ENCODE measurements at regions not wholly inside any gene's neighbourhood (a gene's known extent, or its start where the extent isn't known, plus 50 kb on each side); places are given as distances from the start of the nearest gene placed in this dataset.
A peak's percentile ranks its signal among the peaks of the same experiment; 100 is the strongest.

- no peak for DNase-seq
Measured at GRCh38 chr22:19621373-19622060, 92.8 kb upstream of the SEPTIN5 start.

DNA sequence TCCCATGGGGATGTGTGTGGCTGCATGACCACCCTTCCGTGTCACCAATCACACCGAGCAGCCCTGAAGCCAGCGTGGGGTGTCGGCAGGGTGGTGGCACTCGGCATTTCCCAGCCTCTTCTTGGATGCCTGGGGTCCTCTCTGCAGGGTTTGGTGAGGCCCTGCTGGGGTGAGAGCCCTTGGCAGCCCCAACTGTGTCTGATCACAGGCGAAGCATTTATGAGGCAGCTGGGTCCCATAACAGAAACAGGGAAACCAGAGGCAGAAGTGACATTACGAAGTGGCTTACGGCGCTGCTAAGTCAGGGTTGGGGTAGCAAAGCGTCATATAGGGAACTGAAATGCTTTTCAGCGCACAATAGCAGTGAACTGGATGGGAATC, 92.3 kb upstream of the SEPTIN5 start:
- DNase-seq = no peak

DNA sequence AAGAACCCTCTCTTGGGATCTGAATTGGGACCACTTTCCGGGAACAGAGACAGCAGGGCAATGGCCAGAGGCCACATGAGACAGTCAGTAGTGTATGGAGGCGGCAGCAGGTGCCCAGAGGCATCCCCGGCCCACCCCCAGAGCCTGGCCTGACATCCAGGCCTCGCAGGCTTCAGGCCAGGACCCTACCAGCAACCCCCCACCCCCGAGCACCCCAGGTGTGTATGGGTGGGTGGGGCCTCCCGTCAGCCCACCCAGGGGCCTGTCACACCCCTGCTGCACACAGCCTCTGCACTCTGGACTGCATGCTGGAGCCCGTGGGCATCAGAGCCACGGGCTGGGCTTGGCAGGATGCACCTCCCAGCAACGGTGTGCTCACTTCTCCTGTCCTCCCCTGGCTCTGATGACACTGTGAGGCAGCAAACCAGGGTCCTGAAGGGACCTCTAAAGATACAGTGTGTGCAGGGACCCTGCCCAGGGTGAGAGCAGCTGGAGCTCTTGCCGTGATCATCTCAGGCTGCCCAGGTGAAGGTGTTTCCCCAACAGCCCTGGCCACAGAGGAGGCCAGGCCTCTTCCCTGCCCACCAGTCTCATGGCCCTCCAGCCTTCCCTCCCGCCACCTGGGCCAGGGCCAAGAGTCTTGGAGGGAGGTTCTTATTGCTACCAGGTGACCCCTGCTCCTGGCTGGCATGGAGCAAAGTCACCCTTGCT, 88.8 kb upstream of the SEPTIN5 start:
- no peak for DNase-seq

DNA sequence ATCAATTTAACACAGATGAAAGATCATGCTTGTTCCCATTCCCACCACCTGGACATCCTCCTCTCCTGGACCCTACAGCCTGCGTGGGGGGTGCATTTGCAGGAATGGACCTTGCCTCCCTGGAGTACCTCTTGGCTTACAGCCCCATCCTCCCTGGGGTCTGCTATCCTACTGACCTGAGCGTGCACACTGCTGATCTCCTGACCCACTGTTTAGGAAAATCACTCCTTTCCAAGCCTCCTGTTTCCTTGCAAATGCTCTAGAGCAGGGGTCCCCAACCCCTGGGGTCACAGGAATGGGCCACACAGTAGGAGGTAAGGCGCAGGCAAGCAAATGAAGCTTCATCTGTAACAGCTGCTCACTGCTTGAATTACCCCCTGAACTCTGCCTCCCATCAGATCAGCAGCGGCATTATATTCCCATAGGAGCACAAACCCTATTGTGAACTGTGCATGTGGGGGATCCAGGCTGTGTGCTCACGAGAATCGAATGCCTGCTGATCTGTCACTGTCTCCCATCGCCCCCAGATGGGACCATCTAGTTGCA, 88.2 kb upstream of the SEPTIN5 start:
- no peak for DNase-seq

GRCh38 chr22:19626666-19627065, 87.6 kb upstream of the SEPTIN5 start:
- no peak for DNase-seq

- no peak for DNase-seq
Measured at GRCh38 chr22:19628038-19628776, 86.1 kb upstream of the SEPTIN5 start.

GRCh38 chr22:19629331-19629719, 85.0 kb upstream of the SEPTIN5 start:
- DNase-seq = no peak

- peak; percentile 75 for DNase-seq
Measured at GRCh38 chr22:19629720-19630419, 84.4 kb upstream of the SEPTIN5 start.

- DNase-seq = no peak
Measured at GRCh38 chr22:19630614-19631013, 83.7 kb upstream of the SEPTIN5 start.

DNA sequence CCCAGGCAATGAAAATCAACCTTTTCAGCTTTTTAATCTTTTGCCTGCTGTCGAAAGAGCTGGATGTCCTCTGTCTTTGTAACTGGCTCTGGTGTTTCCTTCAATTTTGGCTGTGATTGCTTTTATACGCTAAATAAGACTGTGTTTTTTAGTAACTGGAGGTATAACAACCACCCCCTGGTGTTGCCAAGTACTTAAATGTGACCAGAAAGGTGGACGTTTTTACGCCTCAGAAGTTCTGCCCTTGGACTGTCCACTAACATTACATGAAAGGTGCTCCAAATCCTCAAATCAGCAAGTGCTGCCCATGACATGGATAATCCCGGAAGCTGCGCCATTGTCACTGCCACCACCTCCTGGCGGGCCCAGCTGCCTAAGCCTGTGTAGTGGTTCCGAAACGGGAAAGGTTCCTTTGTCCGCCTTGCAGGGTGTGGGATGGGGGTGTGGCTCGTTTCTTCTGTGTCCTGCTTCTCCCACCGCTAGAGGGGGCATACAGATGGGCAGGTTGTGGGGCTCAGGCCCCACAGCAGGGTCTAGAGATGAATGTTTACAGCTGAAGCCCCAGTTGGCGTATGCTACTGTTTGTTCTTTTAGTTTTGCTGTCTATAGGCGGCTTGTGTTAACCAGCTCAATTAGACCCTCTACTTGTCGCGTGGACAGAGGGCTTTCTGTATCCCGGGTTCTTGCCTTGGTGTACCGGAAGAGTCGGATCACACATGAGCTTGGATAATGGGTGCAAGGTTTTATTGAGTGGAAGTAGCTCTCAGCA, 82.2 kb upstream of the SEPTIN5 start:
- DNase-seq = peak; percentile 71

DNA sequence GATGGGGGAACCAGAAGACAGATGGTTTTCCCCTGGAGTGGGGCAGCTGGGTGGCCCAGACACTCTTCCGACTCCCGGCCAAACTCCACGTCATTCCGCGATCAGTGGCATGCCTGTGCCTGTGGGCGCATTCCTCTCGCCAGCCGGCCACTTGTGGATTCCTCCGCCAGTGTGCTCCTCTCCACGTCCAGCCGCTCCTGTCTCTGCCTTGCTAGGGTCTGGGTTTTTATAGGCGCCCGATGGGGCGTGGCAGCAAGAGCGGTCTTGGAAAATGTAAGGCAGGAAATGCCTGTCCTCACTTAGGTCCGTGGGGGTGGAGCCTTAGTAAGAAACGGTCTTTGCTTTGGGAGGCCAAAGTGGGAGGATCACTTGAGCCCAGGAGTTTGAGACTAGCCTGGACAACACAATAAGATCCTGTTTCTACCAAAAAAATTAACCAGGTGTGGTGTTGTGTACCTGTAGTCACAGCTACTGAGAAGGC, 81.6 kb upstream of the SEPTIN5 start:
- peak; percentile 23 for DNase-seq

- DNase-seq = no peak
Measured at GRCh38 chr22:19634226-19634975, 79.9 kb upstream of the SEPTIN5 start.

GRCh38 chr22:19635644-19636043, 78.7 kb upstream of the SEPTIN5 start:
- DNase-seq = no peak

DNA sequence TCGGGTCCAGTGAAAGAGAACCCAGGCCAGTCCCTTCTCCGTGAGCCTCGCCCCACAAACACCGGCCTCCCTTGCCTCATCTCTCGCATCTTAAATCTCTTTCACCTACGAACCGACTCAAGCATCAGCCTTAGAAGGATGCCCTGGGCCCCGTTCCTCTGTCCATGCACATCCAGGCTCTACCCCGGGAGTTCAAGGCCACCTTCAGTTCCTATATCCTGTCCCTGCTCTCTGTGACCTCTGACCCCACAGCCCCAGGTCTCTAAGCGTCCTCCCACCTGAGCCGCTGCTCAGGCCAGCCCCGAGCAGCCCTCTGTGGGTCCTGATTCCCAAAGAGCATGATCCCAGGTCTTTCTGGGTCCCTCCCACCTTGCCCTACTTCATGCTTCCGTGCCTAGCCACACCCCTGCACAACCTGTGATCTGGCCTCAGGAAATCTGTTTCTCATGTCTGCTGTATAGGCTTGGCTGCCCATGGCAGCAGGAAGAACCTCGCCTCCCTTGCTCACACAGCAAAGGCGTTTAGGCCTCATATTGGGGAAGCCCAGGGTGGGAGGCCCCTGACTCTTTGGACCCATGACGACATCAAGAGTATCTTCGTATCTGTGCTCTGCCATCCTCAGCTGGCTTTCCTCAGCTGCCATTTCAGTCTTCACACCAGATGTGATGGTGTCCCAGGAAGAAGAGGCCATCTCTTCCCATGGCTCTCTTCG, 77.5 kb upstream of the SEPTIN5 start:
- DNase-seq = no peak

DNA sequence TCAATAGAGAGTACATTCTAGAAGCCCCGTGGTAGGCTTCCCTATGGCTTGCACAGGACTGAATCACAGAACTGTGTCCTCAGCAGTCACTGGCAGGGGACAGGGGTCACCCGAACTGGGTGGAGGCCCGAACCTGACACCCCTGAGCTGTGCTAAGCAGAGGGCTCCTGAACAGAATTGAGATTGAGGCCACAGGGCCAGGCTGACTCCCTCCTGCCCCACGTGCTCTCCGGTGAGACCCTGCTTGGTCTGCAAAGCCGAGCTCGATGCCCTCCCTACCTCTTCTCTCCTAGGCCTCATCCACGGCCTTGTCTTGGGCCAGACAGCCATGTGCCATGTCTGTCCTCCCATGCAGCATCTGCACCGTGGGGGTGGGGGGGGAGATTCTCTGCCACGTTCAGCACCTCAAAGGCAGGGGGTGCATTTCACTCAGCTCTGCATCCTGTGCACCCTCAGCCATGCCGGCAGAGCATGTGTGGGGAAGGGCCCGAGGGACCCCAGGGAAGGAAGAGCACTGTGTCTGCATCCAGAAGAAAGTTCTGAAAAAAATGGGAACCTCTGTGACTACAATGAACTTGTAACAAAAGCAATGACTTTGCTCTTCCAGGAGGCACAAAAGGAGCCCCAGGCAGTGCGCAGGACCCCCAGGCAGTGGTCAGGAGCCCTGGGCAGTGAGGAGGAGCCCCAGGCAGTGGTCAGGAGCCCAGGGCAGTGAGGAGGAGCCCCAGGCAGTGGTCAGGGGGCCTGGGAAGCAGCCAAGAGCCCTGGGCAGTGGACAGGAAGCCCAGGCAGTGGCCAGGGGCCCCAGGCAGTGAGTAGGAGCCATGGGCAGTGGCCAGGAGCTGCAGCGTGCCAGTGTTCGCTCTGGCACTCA, 76.7 kb upstream of the SEPTIN5 start:
- DNase-seq = no peak

DNA sequence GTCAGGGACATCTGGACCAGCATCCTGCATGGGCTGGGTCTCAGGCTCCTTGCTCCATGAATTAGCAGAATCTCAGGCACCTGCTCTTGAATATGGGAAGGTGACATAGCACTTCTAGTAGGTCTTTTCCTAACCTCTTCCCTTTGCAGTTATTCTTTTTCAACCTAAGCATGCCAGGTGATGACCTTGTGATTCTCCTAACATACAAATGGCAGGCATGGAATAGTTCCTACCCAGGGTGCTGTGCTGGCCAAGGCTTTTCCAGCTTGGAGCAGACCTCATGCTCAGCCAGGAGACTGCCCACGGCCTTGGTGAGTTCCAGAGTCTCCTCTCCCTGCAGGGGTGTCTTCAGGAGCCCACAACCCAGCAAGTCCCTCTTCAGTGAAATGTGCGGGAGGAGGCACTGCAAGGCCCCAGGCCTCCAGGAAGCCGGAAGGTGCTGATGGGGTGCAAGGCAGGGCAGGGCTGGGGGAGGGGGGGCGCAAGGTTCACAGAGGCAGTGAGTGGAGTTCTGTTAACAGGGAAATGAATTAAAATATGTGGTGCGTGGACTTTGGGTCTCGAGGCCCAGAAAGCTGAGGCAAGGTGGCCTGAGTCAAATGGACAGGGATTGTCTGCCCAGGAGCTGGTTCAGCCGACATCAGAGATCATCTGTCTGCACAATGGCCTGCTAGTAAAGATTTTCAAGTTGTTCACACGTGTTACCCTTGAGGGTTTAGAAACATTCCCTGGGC, 75.9 kb upstream of the SEPTIN5 start:
- DNase-seq = no peak

- DNase-seq = no peak
Measured at GRCh38 chr22:19639610-19640135, 74.6 kb upstream of the SEPTIN5 start.

GRCh38 chr22:19640306-19640705, 74.0 kb upstream of the SEPTIN5 start:
- DNase-seq = no peak
